NT2/D1 (cell line): ENCODE measurements at regions not wholly inside any gene's neighbourhood (a gene's known extent, or its start where the extent isn't known, plus 50 kb on each side); places are given as distances from the start of the nearest gene placed in this dataset.

Experiments
- DNase-seq: peaks from one replicate; pipeline ENCODE4 v3.0.0-alpha.2; 2011; ENCODE audit warnings: low read depth, low spot score
- H3K27me3 ChIP-seq: 2 replicates; pipeline ENCODE4 v1.6.0; 2011; ENCODE audit warnings: mild to moderate bottlenecking; ENCODE audit not compliant: insufficient read length, insufficient read depth
- H3K36me3 ChIP-seq: 2 replicates; pipeline ENCODE4 v1.6.1; 2011; ENCODE audit warnings: mild to moderate bottlenecking, low read length, mixed read lengths; ENCODE audit not compliant: insufficient read depth, insufficient read length
- H3K4me1 ChIP-seq: 2 replicates; pipeline ENCODE4 v1.5.1; 2011; ENCODE audit not compliant: insufficient read depth, insufficient read length
- H3K4me3 ChIP-seq: 2 replicates; pipeline ENCODE4 v1.5.1; 2011; ENCODE audit warnings: low read depth; ENCODE audit not compliant: insufficient read length
- H3K9ac ChIP-seq: 2 replicates; pipeline ENCODE4 v1.6.0; 2011; ENCODE audit warnings: low read depth; ENCODE audit not compliant: insufficient read length
- H3K9me3 ChIP-seq: 2 replicates; pipeline ENCODE4 v1.5.1; 2011; ENCODE audit warnings: mild to moderate bottlenecking, low read length; ENCODE audit not compliant: insufficient read depth
- SUZ12 ChIP-seq: IDR thresholded peaks from 2 replicates; pipeline ENCODE4 v1.6.1; 2011; ENCODE audit not compliant: insufficient read length, insufficient read depth; ENCODE audit errors: extremely low read depth
- YY1 ChIP-seq: IDR thresholded peaks from 2 replicates; pipeline ENCODE4 v1.6.1; 2011; ENCODE audit not compliant: insufficient read length, insufficient read depth
- ZNF274 ChIP-seq: IDR thresholded peaks from 2 replicates; pipeline ENCODE4 v1.6.1; 2011; ENCODE audit warnings: mild to moderate bottlenecking, low read depth, low read length

- Histone ChIP-seq H3K36me3 (no peaks in the 10 kb centered on the region), H3K27me3 (no peaks in the 10 kb centered on the region), H3K4me3 (no peak overlapping the region), H3K9ac (no peak overlapping the region), H3K9me3 (no peaks in the 10 kb centered on the region), H3K4me1 (no peaks in the 10 kb centered on the region)
- TF ChIP-seq YY1 (no peak), SUZ12 (no peak)
- no peak for DNase-seq
Measured at GRCh38 chr14:66365388-66365787, 120.8 kb upstream of the CCDC196 start.

GRCh38 chr14:66369157-66369697, 116.9 kb upstream of the CCDC196 start:
- DNase-seq: no peak
- no peaks in the 10 kb centered on the region for H3K36me3 ChIP-seq
- H3K27me3 ChIP-seq: no peaks in the 10 kb centered on the region
- H3K9me3 ChIP-seq: no peaks in the 10 kb centered on the region
- H3K4me1 ChIP-seq: no peaks in the 10 kb centered on the region
- no peak overlapping the region for H3K9ac ChIP-seq
- no peak for TF ChIP-seq YY1
- TF ChIP-seq SUZ12: no peak
- TF ChIP-seq ZNF274: no peak
- no peak overlapping the region for H3K4me3 ChIP-seq

GRCh38 chr14:66371776-66372175, 114.4 kb upstream of the CCDC196 start:
- H3K4me1 ChIP-seq: no peaks in the 10 kb centered on the region
- no peak overlapping the region for H3K4me3 ChIP-seq
- no peaks in the 10 kb centered on the region for H3K27me3 ChIP-seq
- DNase-seq: no peak
- no peaks in the 10 kb centered on the region for H3K9me3 ChIP-seq
- TF ChIP-seq ZNF274 (no peak), SUZ12 (no peak), YY1 (no peak)
- no peaks in the 10 kb centered on the region for H3K36me3 ChIP-seq
- H3K9ac ChIP-seq: no peak overlapping the region

- Histone ChIP-seq H3K36me3 (no peaks in the 10 kb centered on the region), H3K4me1 (no peaks in the 10 kb centered on the region), H3K4me3 (no peak overlapping the region), H3K27me3 (no peaks in the 10 kb centered on the region), H3K9ac (no peak overlapping the region), H3K9me3 (no peaks in the 10 kb centered on the region)
- DNase-seq: no peak
- TF ChIP-seq YY1: no peak
- TF ChIP-seq ZNF274: no peak
- TF ChIP-seq SUZ12: no peak
Measured at GRCh38 chr14:66375046-66375964, 110.9 kb upstream of the CCDC196 start.

- no peaks in the 10 kb centered on the region for H3K9me3 ChIP-seq
- H3K27me3 ChIP-seq: no peaks in the 10 kb centered on the region
- DNase-seq: no peak
- H3K9ac ChIP-seq: no peak overlapping the region
- TF ChIP-seq YY1 (no peak), ZNF274 (no peak), SUZ12 (no peak)
- no peaks in the 10 kb centered on the region for H3K36me3 ChIP-seq
- no peak overlapping the region for H3K4me3 ChIP-seq
- no peaks in the 10 kb centered on the region for H3K4me1 ChIP-seq
Measured at GRCh38 chr14:66377574-66377973, 108.6 kb upstream of the CCDC196 start.

GRCh38 chr14:66378712-66379505, 107.3 kb upstream of the CCDC196 start:
- Histone ChIP-seq H3K4me1 (no peaks in the 10 kb centered on the region), H3K9ac (no peak overlapping the region), H3K27me3 (no peaks in the 10 kb centered on the region), H3K9me3 (no peaks in the 10 kb centered on the region), H3K4me3 (no peak overlapping the region), H3K36me3 (no peaks in the 10 kb centered on the region)
- DNase-seq: no peak
- TF ChIP-seq YY1 (no peak), SUZ12 (no peak), ZNF274 (no peak)

- no peak for DNase-seq
- Histone ChIP-seq H3K9me3 (no peaks in the 10 kb centered on the region), H3K9ac (no peak overlapping the region), H3K4me1 (no peaks in the 10 kb centered on the region), H3K36me3 (no peaks in the 10 kb centered on the region), H3K4me3 (no peak overlapping the region), H3K27me3 (no peaks in the 10 kb centered on the region)
- TF ChIP-seq YY1 (no peak), SUZ12 (no peak), ZNF274 (no peak)
Measured at GRCh38 chr14:66380143-66380542, 106.0 kb upstream of the CCDC196 start.
